Thymus (tissue), 11 donors: ENCODE measurements at regions not wholly inside any gene's neighbourhood (a gene's known extent, or its start where the extent isn't known, plus 50 kb on each side); places are given as distances from the start of the nearest gene placed in this dataset.

Source experiments
- DNase-seq, 9 donors: peaks; one replicate each; pipeline ENCODE4 v3.0.0-alpha.2; 2013; ENCODE audit warnings: low spot score in 9 of 9, low read depth in 6 of 9, missing footprints in 1 of 9
- H3K27ac ChIP-seq, 2 donors: one replicate each; pipeline ENCODE4 v1.5.1; 2013; ENCODE audit warnings: control low read depth in 1 of 2, low read depth in 1 of 2, low read length in 1 of 2, mild to moderate bottlenecking in 1 of 2, moderate library complexity in 1 of 2
- H3K27me3 ChIP-seq, 2 donors: one replicate each; pipeline ENCODE4 v1.5.1; 2013; ENCODE audit warnings: low read length in 1 of 2; ENCODE audit not compliant: control insufficient read depth in 2 of 2, insufficient read depth in 1 of 2
- H3K36me3 ChIP-seq, 2 donors: one replicate each; pipeline ENCODE4 v1.5.1; 2013; ENCODE audit warnings: low read length in 1 of 2, mild to moderate bottlenecking in 1 of 2, moderate library complexity in 1 of 2; ENCODE audit not compliant: control insufficient read depth in 2 of 2, insufficient read depth in 2 of 2
- H3K4me1 ChIP-seq, 2 donors: one replicate each; pipeline ENCODE4 v1.5.1; 2013; ENCODE audit warnings: low read length in 2 of 2; ENCODE audit not compliant: control insufficient read depth in 2 of 2, insufficient read depth in 2 of 2
- H3K4me3 ChIP-seq, 2 donors: one replicate each; pipeline ENCODE4 v1.5.1; 2013; ENCODE audit warnings: low read length in 2 of 2, control low read depth in 1 of 2, mild to moderate bottlenecking in 1 of 2
- H3K9me3 ChIP-seq, 2 donors: one replicate each; pipeline ENCODE4 v1.5.1; 2013; ENCODE audit warnings: low read length in 1 of 2, mild to moderate bottlenecking in 1 of 2; ENCODE audit not compliant: control insufficient read depth in 2 of 2, insufficient read depth in 1 of 2
- WGBS: extraction: QIAGEN DNeasy Blood & Tissue Kit; methylation state at CpG from one replicate; pipeline ENCODE4 v1.1.7; 2013; 5-methylcytosine and 5-hydroxymethylcytosine counted together
- donor health status: healthy.

- Histone ChIP-seq H3K9me3 (no peaks in the 10 kb centered on the region), H3K4me1 (no peaks in the 10 kb centered on the region), H3K4me3 (no peak overlapping the region), H3K36me3 (no peaks in the 10 kb centered on the region), H3K27me3 (no peaks in the 10 kb centered on the region), H3K27ac (no peak overlapping the region)
- no peak for DNase-seq
- WGBS: 96% methylated on average over 1 of the region's 1 CpG
Measured at GRCh38 chr5:82707741-82708140, 369.5 kb downstream of the TMEM167A start.

- no peak for DNase-seq
- WGBS: 95% methylated on average over 2 of the region's 2 CpGs
- H3K36me3 ChIP-seq: no peaks in the 10 kb centered on the region
- H3K4me1 ChIP-seq: no peaks in the 10 kb centered on the region
- H3K9me3 ChIP-seq: no peaks in the 10 kb centered on the region
- no peak overlapping the region for H3K4me3 ChIP-seq
- no peaks in the 10 kb centered on the region for H3K27me3 ChIP-seq
- H3K27ac ChIP-seq: no peak overlapping the region
Measured at GRCh38 chr5:82704381-82704780, 372.8 kb downstream of the TMEM167A start.

- Histone ChIP-seq H3K36me3 (no peaks in the 10 kb centered on the region), H3K4me3 (no peak overlapping the region), H3K9me3 (no peaks in the 10 kb centered on the region), H3K27ac (no peak overlapping the region), H3K4me1 (no peaks in the 10 kb centered on the region), H3K27me3 (no peaks in the 10 kb centered on the region)
- WGBS: 0% methylated on average over 1 of the region's 1 CpG
- DNase-seq: no peak
Measured at GRCh38 chr5:82702046-82702445, 375.1 kb downstream of the TMEM167A start.

- no peak overlapping the region for H3K27ac ChIP-seq
- no peaks in the 10 kb centered on the region for H3K27me3 ChIP-seq
- no peak overlapping the region for H3K4me3 ChIP-seq
- WGBS: 97% methylated on average over 6 of the region's 6 CpGs
- no peak for DNase-seq
- no peaks in the 10 kb centered on the region for H3K9me3 ChIP-seq
- H3K36me3 ChIP-seq: no peaks in the 10 kb centered on the region
- no peaks in the 10 kb centered on the region for H3K4me1 ChIP-seq
Measured at GRCh38 chr5:82699737-82700136, 377.5 kb downstream of the TMEM167A start.

GRCh38 chr5:82698026-82698425 lies 379.2 kb downstream of the TMEM167A start:
- no peak overlapping the region for H3K27ac ChIP-seq

GRCh38 chr5:82694711-82695285 lies 382.4 kb downstream of the TMEM167A start:
- 97% methylated on average over 2 of the region's 2 CpGs for WGBS
- no peaks in the 10 kb centered on the region for H3K36me3 ChIP-seq
- H3K9me3 ChIP-seq: no peaks in the 10 kb centered on the region
- no peaks in the 10 kb centered on the region for H3K27me3 ChIP-seq
- H3K4me1 ChIP-seq: no peaks in the 10 kb centered on the region
- H3K4me3 ChIP-seq: no peak overlapping the region
- H3K27ac ChIP-seq: no peak overlapping the region
- DNase-seq: no peak

More at GRCh38 chr5:82698026-82698425, 379.2 kb downstream of the TMEM167A start:
- no peaks in the 10 kb centered on the region for H3K4me1 ChIP-seq
- H3K4me3 ChIP-seq: no peak overlapping the region
- whole genome bisulfite sequencing: 63% methylated on average over 1 of the region's 1 CpG
- H3K36me3 ChIP-seq: no peaks in the 10 kb centered on the region
- no peak for DNase-seq
- H3K27me3 ChIP-seq: no peaks in the 10 kb centered on the region
- H3K9me3 ChIP-seq: no peaks in the 10 kb centered on the region

GRCh38 chr5:82692826-82693225 lies 384.4 kb downstream of the TMEM167A start:
- H3K9me3 ChIP-seq: no peaks in the 10 kb centered on the region
- H3K27ac ChIP-seq: no peak overlapping the region
- 95% methylated on average over 2 of the region's 2 CpGs for WGBS
- H3K27me3 ChIP-seq: no peaks in the 10 kb centered on the region
- H3K4me3 ChIP-seq: no peak overlapping the region
- H3K36me3 ChIP-seq: no peaks in the 10 kb centered on the region
- no peaks in the 10 kb centered on the region for H3K4me1 ChIP-seq
- DNase-seq: no peak

GRCh38 chr5:82684659-82685058 lies 392.5 kb downstream of the TMEM167A start:
- 97% methylated on average over 2 of the region's 2 CpGs for WGBS
- Histone ChIP-seq H3K4me1 (no peaks in the 10 kb centered on the region), H3K4me3 (no peak overlapping the region), H3K27me3 (no peaks in the 10 kb centered on the region), H3K9me3 (no peaks in the 10 kb centered on the region), H3K27ac (no peak overlapping the region), H3K36me3 (no peaks in the 10 kb centered on the region)
- DNase-seq: no peak

GRCh38 chr5:82684165-82684564 lies 393.0 kb downstream of the TMEM167A start:
- no peak overlapping the region for H3K27ac ChIP-seq
- H3K4me3 ChIP-seq: no peak overlapping the region
- no peaks in the 10 kb centered on the region for H3K9me3 ChIP-seq
- no peaks in the 10 kb centered on the region for H3K4me1 ChIP-seq
- no peaks in the 10 kb centered on the region for H3K36me3 ChIP-seq
- WGBS: 97% methylated on average over 2 of the region's 2 CpGs
- H3K27me3 ChIP-seq: no peaks in the 10 kb centered on the region
- DNase-seq: no peak

GRCh38 chr5:82679660-82680059 lies 397.5 kb downstream of the TMEM167A start:
- Histone ChIP-seq H3K27me3 (no peaks in the 10 kb centered on the region), H3K27ac (no peak overlapping the region), H3K4me3 (no peak overlapping the region), H3K9me3 (no peaks in the 10 kb centered on the region), H3K4me1 (no peaks in the 10 kb centered on the region), H3K36me3 (no peaks in the 10 kb centered on the region)
- WGBS: 96% methylated on average over 4 of the region's 4 CpGs
- no peak for DNase-seq
